HG02763 (cell line): ENCODE measurements at regions not wholly inside any gene's neighbourhood (a gene's known extent, or its start where the extent isn't known, plus 50 kb on each side); places are given as distances from the start of the nearest gene placed in this dataset.
"Not testable (repeated sequence)": the region's sequence is repeated elsewhere in the genome, so short reads cannot be mapped to it uniquely, and the experiment has no call there.

ENCODE experiments used
- ATAC-seq: cut with Tn5 transposase; IDR thresholded peaks from one replicate; pipeline ENCODE4 v1.9.1; 2021; ENCODE audit warnings: mild to moderate bottlenecking, moderate library complexity; ENCODE audit not compliant: unreplicated experiment

DNA sequence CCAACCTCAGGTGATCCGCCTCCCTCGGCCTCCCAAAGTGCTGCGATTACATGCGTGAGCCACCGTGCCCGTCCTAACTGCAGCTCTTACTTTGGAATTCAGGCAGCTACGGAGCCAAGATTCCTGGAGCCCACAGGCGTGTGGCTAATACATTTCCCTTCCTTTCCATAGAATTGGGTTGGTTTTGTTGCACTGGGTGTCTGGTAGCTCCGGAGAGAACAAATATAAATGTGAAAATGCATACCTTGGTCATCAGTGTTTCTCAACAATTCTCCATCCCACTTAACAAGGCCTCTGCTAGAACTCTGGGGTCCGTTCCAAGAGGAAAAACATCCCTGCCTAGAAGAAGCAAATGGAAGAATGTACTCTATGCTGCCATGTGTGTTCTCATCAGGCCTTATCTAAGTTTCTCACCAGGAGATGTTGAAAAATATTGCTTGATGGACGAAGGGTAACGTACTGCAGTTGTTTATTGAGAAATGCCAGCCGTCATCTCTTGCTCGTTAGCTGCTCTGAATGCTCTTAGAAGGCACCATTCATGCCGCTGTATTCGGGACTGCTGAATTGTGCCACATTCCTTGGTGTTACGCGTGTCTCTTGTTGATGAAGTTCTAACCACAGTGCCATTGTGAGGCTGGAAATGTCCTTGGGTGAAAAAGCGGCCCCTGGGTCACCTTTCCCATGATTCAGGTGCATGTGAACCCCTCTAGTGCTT, 50.5 kb upstream of the CD99 start:
- no peak for ATAC-seq

DNA sequence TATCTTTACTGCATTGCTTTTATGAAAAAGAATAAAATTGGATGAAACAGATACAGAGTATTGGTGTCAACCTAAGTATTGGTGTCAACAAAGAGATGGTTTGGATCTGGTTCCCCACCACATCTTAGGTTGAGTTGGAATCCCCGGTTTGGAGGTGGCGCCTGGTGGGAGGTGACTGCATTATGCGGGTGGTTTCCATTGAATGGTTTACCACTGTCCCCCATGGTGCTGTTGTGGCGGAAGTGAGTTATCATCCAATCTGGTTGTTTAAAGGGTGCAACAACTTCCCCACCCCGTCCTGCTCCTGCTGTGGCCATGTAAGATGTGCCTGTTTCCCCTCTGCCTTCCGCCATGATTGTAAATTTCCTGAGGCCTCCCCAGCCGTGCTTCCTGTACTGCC, 52.8 kb upstream of the CD99 start:
- ATAC-seq: no peak

DNA sequence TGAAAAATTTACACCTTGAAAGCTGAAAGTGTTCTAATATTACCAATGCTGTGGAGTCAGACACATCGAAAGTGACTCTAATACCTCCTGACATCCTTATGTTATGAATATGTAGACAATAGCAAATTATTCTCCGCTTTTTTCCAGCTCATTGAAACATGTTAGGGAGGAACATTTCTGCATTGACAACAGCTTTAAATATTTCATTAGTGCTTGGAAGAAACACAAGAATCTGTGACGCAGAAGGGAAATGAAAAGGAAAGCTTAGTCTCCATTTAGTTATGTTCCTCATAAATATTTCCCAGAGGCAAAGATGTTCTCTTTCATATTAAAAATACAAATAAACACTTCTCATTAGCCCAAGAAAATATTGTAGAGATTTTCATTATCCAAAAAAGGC, 55.8 kb upstream of the CD99 start:
- ATAC-seq: no peak

- ATAC-seq: no peak
Observed at GRCh38 chrX:2632533-2633504, 58.3 kb upstream of the CD99 start.

GRCh38 chrX:2631743-2632532, 59.2 kb upstream of the CD99 start:
- ATAC-seq: no peak

DNA sequence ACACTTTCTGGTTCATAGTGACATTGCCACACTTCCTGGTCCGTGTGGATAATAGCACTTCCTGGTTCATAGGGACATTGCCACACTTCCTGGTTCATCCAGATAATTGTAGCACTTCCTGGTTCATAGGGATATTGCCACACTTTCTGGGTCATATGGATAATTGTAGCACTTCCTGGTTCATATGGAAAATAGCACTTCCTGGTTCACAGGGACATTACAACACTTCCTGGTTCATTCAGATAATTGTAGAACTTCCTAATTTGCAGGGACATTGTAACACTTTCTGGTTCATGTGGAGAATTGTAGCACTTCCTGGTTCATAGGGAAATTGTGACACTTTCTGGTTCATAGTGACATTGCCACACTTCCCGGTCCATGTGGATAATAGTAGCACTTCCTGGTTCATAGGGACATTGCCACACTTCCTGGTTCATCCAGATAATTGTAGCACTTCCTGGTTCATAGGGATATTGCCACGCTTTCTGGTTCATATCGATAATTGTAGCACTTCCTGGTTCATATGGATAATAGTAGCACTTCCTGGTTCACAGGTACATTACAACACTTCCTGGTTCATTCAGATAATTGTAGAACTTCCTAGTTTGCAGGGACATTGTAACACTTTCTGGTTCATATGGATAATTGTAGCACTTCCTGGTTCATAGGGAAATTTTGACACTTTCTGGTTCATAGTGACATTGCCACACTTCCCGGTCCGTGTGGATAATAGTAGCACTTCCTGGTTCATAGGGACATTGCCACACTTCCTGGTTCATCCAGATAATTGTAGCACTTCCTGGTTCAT, 60.0 kb upstream of the CD99 start:
- not testable (repeated sequence) for ATAC-seq

GRCh38 chrX:2630008-2630934, 60.8 kb upstream of the CD99 start:
- not testable (repeated sequence) for ATAC-seq

GRCh38 chrX:2629316-2630007, 61.6 kb upstream of the CD99 start:
- ATAC-seq: no peak

DNA sequence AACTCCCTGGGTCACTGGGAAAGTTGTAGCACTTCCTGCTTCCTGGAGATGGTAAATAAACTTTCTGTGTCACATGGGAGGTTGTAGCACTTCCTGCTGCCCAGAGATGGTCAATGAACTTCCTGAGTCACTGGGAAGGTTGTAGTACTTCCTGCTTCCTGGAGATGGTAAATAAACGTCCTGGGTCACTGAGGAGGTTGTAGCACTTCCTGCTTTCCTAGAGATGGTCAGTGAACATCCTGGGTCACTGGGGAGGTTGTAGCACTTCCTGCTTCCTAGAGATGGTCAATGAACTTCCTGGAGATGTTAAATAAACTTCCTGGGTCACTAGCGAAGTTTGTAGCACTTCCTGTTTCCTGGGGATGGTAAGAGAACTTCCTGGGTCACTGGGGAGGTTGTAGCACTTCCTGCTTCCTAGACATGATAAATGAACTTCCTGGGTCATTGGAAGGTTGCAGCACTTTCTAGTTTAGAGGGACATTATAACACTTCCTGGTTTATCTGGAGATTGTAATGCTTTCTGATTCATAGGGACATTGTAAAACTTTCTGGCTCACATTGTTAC, 62.3 kb upstream of the CD99 start:
- ATAC-seq: no peak

GRCh38 chrX:2627272-2627867, 63.7 kb upstream of the CD99 start:
- peak; percentile 61 for ATAC-seq

- no peak for ATAC-seq
Observed at GRCh38 chrX:2626750-2627149, 64.3 kb upstream of the CD99 start.

- no peak for ATAC-seq
Observed at GRCh38 chrX:2620576-2620975, 70.5 kb upstream of the CD99 start.

- no peak for ATAC-seq
Observed at GRCh38 chrX:2618516-2618915, 72.6 kb upstream of the CD99 start.

GRCh38 chrX:2614911-2615310, 76.2 kb upstream of the CD99 start:
- ATAC-seq: no peak

DNA sequence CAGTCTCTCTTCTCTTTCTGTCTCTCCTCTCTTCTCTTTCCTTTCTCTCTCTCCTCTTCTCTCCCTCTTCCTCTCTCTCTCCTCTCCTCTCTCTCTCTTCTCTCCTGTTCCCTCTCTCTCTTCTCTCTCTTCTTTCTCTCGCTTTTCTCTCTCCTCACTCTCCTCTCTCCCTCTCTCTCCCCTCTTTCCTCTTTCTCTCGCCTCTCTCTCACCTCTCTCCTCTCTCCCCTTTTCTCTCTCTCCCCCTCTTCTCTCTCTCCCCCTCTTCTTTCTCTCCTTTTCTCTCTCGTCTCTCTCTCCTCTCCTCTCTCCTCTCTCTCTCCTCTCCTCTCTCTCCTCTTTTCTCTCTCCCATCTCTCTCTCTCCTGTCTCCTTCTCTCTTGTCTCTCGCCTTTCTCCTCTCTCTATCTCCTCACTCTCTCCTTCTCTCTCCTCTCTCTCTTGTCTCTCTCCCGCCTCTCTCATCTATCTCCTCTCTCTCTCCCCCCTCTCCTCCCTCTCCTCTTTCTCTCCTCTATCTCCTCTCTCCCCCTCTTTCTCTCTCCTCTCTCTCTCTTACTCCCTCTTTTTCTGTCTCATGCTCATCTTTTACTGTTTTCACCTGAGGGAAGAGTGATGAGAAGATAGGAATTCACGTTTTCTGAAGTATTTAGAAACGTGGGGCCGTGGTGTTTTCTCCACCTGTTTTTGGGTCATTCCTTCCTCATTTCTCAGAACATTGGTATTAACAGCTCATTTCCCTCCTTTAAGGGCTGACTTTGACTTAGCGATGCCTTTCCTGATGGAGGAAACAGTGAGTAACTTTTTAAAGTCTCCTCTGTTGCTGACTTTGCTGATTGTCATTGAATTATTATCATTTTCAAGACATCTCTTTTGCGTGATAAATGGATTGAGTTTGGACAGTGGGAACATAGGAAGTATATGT, 80.6 kb upstream of the CD99 start:
- no peak for ATAC-seq

DNA sequence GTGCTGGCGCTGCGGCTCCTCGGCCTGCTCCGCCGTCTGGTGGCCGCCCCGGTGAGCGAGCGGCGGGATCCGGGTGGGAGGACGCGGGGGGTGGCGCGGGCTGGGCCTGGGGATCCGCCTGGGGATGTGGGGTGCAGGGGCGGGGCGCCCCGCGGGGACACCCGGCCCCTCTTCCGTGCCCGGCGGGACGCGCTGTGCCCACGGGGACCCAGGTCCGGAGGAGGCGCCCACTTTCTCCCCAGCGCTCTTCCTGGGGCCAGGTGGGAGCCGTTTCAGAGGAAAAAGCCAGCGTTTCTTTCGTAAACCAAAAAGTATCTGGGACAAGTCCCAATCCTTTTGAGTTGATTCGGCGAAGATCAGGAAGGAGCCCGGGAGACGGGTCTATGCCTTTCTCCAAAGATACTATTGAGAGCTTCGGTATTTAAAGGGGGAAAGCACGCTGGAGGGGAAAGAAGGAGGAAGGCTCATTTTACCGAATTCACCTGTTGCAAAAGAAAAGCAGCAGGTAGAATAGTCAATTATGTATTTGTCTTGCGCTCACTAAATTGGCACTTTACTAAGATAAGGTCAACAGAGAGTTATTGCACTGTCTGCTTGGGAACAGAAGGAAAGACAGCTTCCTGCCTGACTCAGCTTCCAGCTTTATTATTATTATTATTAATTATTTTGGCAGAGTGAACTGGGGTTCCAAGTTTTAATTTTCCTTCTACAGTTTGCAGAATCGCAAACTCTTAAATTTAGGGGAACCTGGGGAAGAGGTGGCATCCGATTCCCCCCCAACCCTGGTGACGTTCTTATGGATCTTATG, 81.5 kb upstream of the CD99 start:
- ATAC-seq: peak; percentile 50
